ENCODE measurements at regions not wholly inside any gene's neighbourhood (a gene's known extent, or its start where the extent isn't known, plus 50 kb on each side); places are given as distances from the start of the nearest gene placed in this dataset.

- no peak for DNase-seq (ENCODE audit: low read depth)
Measured at GRCh38 chr12:98422359-98422758, 93.0 kb upstream of the TMPO start.

GRCh38 chr12:98422812-98423211 lies 92.6 kb upstream of the TMPO start:
- peak; percentile 35 for TF ChIP-seq CTCF (conservative IDR thresholded peaks at IDR 0.05; ENCODE audit: low read length)
- H3K4me3 ChIP-seq (ENCODE audit: low read length) = no peak overlapping the region
- no peak for DNase-seq (ENCODE audit: low read depth)

More at GRCh38 chr12:98422359-98422758, 93.0 kb upstream of the TMPO start:
- no peak for TF ChIP-seq CTCF (conservative IDR thresholded peaks at IDR 0.05; ENCODE audit: low read length)
- H3K4me3 ChIP-seq (ENCODE audit: low read length) = no peak overlapping the region

GRCh38 chr12:98423963-98424362 lies 91.4 kb upstream of the TMPO start:
- H3K4me3 ChIP-seq (ENCODE audit: low read length) = no peak overlapping the region
- DNase-seq (ENCODE audit: low read depth) = no peak
- no peak for TF ChIP-seq CTCF (conservative IDR thresholded peaks at IDR 0.05; ENCODE audit: low read length)

- DNase-seq (ENCODE audit: low read depth) = peak; percentile 86
- TF ChIP-seq CTCF (conservative IDR thresholded peaks at IDR 0.05; ENCODE audit: low read length) = peak; percentile 81
- no peak overlapping the region for H3K4me3 ChIP-seq (ENCODE audit: low read length)
Measured at GRCh38 chr12:98424726-98425401, 90.5 kb upstream of the TMPO start.

- no peak for DNase-seq (ENCODE audit: low read depth)
- TF ChIP-seq CTCF (conservative IDR thresholded peaks at IDR 0.05; ENCODE audit: low read length) = no peak
Measured at GRCh38 chr12:98425859-98426258, 89.5 kb upstream of the TMPO start.

GRCh38 chr12:98431089-98431488 lies 84.3 kb upstream of the TMPO start:
- TF ChIP-seq CTCF (conservative IDR thresholded peaks at IDR 0.05; ENCODE audit: low read length) = no peak
- no peak for DNase-seq (ENCODE audit: low read depth)
- H3K4me3 ChIP-seq (ENCODE audit: low read length) = no peak overlapping the region

More at GRCh38 chr12:98425859-98426258, 89.5 kb upstream of the TMPO start:
- no peak overlapping the region for H3K4me3 ChIP-seq (ENCODE audit: low read length)

- DNase-seq (ENCODE audit: low read depth) = no peak
- no peak overlapping the region for H3K4me3 ChIP-seq (ENCODE audit: low read length)
- no peak for TF ChIP-seq CTCF (conservative IDR thresholded peaks at IDR 0.05; ENCODE audit: low read length)
Measured at GRCh38 chr12:98437166-98437565, 78.2 kb upstream of the TMPO start.

Data from AG10803 (cell line).